Right renal cortex interstitium (tissue), 3 donors: ENCODE measurements at regions not wholly inside any gene's neighbourhood (a gene's known extent, or its start where the extent isn't known, plus 50 kb on each side); places are given as distances from the start of the nearest gene placed in this dataset.

Source experiments
- DNase-seq, 3 donors: peaks; one replicate each; pipeline ENCODE4 v3.0.0-alpha.2; 2013; ENCODE audit warnings: low read depth in 3 of 3, low spot score in 2 of 3

- DNase-seq, result no peak
Observed at GRCh38 chr2:234665304-234665703, 168.4 kb upstream of the ARL4C start.

DNA sequence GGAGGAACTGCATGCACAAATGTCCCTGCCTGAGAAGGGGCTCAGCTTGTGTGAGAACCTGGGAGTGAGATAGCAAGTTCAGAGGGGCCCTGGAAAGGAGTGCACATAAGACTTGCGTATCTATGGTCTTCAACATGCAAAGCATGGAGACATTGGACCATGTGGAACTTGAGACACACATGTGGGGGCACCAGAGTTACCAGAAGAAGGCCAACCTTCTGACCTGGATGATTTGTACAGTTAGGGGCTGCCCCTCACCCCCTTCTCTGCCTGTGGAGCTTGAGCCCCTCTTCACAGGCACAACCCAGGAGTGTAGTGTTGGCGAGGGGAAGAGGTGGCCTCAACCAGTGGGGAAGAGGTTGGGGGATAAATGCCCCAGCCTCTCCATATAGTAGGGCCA lies 165.0 kb upstream of the ARL4C start:
- no peak for DNase-seq

DNA sequence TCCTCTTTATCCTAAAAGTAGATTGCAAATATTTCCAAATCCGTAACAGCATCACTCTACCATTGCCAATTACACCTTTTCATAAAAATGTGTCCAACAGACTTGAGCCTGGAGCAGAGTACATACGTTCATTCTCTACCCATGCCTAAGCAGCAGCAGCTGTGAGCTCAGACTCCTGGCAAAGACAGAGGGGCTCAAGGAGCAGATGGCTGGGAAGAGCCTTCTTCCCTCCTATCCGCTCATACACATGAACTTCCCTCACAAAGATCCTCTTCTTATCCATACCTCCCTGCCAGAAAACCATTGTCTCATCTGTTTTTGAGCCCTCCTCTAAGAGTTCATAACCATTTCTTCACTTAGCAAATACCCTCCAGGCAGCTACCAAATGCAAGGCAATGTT lies 164.3 kb upstream of the ARL4C start:
- DNase-seq, result no peak

DNA sequence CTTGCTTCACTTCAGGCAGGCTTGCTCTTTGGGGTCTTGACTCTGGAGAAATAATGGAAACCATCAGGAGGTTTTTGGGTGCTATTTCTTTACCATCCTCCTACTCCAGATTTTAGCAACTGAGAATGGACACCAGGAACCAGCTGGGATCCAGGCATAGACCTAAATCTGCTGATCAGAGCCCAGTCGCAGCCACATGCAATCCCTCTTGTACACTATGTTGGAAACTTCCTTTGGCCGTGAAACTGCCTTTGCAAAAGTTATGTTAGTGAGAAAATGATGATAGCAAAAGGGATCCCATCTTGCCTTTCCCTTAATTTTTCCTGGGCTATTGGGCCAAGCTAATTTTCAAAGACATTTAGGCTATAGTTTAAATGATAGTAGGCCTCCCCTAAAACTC lies 158.8 kb upstream of the ARL4C start:
- no peak for DNase-seq

DNA sequence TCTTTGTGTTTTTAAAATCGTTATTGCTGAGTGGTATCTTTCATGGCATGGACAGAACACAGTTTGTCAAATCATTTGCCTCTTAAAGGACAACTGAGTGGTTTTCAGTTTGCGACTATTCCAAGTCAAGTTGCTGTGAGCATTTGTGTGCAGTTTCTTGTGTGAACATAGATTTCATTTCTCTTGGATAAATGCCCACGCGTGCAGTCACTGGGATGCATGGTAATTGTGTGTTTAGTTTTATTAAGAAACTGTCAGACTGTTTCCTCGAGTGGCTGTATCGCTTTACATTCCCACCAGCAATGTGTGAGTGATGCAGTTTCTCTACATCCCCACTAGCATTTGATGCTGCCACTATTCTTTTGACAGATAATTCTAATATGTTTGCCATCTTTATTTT lies 154.0 kb upstream of the ARL4C start:
- no peak for DNase-seq

DNA sequence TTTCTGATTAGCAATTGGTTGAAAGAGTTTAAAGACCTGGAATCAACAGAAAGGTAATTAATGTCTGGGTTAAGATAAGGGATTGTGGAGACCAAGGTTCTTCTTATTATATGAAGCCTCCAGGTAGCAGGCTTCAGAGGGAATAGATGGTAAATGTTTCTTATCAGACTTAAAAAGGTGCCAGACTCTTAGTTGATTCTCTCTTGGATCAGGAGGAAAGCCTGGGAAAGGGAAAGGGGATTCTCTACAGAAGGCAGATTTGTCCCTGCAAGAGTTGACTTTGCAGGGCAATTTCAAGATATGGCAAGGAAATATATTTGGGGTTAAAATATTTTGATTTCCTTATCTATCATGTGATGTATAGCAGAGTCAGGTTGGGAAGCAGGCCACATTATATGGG lies 153.1 kb upstream of the ARL4C start:
- no peak for DNase-seq

DNA sequence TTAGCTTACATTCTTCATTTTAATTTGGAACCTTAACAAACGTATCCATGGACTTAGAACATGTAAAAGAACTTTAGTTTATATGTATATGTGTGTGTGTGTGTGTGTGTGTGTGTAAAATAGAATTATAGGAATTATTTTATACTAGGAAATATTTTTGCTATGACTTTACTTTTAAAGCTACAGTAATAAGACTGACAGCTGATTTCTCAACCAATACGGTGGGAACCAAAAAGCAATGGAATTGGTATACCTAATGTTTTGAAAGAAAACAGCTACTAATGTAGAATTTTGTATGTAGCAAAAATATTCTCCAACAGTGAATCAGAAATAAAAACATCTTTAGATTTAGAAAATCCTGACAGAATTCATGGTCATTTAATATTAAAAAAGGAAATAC lies 146.5 kb upstream of the ARL4C start:
- DNase-seq, result no peak

GRCh38 chr2:234641086-234641485 lies 144.2 kb upstream of the ARL4C start:
- DNase-seq, result no peak

DNA sequence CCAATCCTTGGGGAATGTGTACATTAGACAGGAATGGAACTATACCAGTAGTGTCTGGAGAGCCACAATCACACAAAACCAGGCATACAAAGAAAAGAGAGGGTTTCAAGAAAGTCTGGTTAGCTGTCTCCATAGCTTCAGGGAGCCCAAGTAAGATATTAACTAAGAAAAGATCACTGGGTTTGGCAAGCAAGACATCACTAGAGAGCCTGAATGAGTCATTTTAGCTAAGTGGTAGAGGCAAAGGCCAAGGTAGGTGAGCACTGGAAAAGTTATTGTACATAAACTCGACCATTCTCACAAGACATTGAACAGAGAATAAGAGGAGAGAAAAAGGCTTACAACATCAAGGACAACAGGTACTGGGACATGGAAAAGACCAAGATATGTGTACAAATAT lies 143.8 kb upstream of the ARL4C start:
- DNase-seq, result no peak

DNA sequence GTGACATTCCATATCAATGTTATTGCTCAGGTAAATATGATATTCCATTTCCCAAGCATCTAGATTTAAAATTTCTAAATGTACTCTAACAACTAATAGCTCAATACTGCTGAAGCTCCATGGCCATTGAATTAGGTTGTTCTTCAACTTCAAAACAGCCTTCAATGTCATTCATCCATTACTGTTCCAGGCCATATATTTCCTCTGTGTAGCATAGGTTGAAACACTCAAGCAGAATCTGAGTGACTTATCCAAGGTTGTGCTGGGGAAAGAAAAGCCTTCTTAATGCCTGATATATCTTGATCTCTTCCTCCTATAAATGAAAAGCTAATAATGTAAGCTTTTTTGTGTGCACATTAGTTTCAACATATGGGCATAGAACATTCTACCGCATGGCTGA lies 142.1 kb upstream of the ARL4C start:
- no peak for DNase-seq

DNA sequence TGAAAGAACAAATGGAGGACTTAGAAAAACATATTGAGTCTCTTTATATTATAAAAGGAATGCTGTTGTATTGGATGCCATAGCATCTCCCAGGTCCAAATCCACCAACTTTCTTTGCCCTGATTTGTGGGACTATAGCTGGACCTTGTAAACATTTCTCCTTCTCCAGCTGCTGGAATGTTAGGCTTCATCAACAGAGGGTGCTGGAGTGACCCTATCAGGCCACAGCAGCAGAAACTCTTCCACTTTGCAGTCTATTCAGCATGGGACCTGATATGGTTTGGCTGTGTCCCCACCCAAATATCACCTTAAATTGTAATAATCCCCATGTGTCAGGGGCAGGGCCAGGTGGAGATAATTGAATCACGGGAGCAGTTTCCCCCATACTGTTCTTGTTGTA lies 138.4 kb upstream of the ARL4C start:
- no peak for DNase-seq

DNA sequence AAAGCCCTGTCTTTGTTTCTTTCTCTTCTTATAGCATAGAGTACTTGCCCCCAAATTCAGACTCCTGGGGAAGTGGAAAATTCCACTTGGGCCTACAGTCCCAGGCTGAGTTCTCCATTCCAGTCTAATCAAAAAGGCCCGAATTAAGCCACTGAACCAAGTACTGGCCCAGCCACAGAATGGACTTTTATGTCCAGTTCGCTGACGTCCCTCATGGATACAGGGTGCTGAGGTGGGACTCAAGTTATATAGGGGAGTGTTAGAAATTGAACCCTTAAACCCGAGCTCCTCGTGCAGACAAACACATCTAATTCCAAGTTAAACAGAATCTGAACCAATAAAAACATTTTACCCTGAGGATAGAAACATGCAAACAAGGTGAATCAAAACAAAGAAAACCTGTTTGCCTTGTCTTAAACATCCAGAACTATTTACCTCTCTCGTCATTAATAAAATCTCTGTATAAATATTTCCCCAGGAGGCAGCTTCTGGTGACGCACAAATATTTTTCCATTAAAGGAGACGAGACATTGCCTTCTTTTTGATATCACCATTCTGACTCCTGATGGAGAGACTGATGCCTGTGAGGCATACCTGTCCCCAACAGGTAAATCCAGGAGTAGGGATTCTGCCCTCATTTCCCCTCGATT lies 136.8 kb upstream of the ARL4C start:
- DNase-seq, result no peak

GRCh38 chr2:234632527-234633391 lies 135.9 kb upstream of the ARL4C start:
- no peak for DNase-seq

DNA sequence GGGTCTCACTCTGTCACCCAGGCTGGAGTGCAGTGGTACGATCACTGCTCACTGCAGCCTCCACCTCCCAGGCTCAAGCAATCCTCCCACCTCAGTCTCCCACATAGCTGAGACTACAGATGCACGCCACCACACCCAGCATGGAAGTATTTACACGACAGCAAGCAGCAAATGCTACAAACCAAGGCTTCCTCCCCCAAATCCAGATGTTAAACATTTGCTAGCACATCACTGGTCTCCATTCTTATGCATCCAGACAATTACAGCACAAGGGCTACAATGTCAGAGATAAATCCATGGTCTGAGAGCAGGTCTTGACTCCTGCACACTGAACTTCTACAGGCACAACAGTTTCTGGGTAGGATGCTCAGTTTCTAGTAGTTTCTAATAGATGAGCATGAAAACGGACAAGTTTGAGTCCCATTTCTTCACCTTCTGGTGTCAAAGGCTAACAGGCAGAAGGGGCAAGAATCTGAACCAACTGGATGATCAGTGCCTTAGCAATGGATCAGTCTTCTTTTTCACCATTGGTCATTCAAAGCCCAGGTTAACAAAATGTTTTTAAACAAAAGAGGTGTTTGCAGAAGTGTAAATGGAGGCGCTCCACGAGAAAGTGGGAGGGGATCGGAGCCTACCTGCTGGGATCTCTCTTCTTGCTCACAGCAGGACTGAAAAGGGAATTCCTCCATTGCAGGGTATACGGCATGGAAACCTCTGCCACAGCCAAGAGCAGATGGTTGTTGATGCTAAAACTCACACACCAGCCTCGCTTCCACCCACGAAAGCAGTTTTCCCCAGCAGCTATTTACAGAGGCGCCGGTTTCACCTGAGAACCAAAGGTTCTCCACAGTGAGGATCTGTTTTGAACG lies 135.0 kb upstream of the ARL4C start:
- DNase-seq, result no peak

DNA sequence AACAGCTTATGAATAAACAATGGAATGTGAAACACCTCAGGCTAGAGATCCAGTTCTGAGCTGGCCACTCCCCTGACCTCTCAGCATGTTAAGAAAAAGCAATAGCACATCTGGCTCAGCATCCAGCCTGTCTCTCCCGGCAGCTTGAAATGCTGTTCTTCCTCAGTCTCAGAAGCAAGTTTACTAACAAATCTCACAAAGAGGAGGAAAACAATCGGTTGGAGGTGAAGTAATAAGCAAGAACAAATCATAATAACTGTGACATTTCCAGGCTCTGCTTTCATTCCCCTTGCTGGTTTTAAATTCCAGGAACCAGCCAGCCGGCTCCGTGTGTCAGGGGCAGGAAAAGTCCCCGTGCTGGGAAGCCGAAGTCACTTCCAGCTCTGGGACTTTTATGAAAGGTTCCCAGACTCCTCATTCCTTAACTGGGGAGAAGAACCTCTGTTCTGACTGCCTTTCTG lies 133.9 kb upstream of the ARL4C start:
- DNase-seq, result peak in 1 of 3 donors; percentile 36

DNA sequence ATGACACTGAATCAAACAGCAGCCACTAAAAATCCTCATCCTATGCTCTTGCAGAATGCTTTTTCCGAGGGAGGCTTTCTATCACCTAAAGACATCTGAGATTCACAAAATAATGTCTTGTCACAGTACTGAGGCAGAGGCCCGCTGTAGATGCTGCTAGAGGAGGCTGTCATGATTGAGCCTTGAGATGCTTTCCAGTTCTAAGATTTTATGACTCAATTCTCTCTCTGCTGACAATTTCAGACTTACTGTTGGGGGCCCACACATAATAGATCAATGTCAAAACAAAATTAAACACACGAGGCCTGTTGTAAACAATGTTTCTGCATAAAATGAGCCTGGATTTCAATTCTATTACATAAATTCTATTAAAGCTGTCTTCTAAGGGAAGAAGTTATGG lies 132.7 kb upstream of the ARL4C start:
- DNase-seq, result no peak

GRCh38 chr2:234628953-234629352 lies 132.1 kb upstream of the ARL4C start:
- DNase-seq, result no peak

GRCh38 chr2:234627308-234627707 lies 130.4 kb upstream of the ARL4C start:
- DNase-seq, result no peak

- DNase-seq, result no peak
Observed at GRCh38 chr2:234626566-234627130, 129.8 kb upstream of the ARL4C start.

DNA sequence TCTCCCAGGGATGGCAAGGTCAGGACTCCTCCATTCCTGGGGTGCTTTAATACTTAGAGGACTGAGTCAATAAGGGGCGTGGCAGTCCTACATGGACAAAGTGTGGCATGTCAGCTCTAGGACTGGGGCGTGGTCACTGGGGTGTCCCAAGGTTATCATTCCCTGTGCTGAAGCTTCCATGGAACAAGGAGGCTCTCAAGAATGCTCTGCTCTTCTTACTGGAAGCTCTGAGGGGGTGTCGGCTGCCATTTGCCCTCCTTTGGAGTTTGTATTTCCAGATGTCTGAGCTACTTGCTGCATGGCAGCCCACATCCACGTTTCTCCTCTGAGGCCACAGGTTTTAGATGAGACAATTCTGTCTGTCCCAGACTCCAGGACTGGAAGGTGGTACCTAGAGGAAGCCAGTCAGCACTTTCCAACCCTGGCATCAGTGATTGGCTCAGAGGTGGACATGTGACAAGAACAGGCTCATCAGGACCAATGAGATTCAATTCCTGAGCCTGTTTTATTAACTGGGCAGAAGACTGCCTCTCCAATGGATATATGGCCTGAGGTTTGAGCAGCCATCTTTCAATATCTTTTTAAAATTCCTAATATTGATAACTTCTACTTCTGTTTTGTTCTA lies 128.9 kb upstream of the ARL4C start:
- DNase-seq, result no peak
